ENCODE measurements at regions not wholly inside any gene's neighbourhood (a gene's known extent, or its start where the extent isn't known, plus 50 kb on each side); places are given as distances from the start of the nearest gene placed in this dataset.

DNA sequence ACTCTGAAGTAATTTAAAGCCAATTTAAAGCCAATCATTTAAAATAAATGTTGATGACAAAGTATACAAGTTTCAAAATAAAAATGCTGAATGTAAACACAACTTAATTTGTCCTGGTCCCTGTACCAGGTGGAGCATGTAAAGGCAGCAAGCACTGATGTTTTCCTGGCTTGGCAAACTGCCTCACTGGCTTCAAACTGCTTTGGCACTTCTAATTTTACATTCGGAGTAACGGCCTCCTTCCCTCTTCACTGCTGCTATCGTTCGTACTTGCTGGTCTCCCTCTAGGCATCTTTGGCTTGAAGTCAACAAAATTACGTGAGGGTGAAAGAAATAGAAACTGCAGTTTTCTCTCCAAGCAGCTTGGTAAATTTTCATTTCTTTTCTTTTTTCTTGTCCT, 287.9 kb downstream of the LTN1 start:
- no peak for DNase-seq
- Histone ChIP-seq H3K4me1 (ENCODE audit: low read depth) (no peaks in the 10 kb centered on the region), H3K9me3 (peaks cover 8% of the 10 kb centered on the region), H3K4me3 (no peak overlapping the region), H3K36me3 (ENCODE audit: low read depth) (no peaks in the 10 kb centered on the region)
- TF ChIP-seq, protein P1, sequence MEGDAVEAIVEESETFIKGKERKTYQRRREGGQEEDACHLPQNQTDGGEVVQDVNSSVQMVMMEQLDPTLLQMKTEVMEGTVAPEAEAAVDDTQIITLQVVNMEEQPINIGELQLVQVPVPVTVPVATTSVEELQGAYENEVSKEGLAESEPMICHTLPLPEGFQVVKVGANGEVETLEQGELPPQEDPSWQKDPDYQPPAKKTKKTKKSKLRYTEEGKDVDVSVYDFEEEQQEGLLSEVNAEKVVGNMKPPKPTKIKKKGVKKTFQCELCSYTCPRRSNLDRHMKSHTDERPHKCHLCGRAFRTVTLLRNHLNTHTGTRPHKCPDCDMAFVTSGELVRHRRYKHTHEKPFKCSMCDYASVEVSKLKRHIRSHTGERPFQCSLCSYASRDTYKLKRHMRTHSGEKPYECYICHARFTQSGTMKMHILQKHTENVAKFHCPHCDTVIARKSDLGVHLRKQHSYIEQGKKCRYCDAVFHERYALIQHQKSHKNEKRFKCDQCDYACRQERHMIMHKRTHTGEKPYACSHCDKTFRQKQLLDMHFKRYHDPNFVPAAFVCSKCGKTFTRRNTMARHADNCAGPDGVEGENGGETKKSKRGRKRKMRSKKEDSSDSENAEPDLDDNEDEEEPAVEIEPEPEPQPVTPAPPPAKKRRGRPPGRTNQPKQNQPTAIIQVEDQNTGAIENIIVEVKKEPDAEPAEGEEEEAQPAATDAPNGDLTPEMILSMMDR (IDR thresholded peaks at IDR 0.05) = no peak
- no peak for ATAC-seq
- intact Hi-C loops (cut with DNase I, micrococcal nuclease) = no loop called here

DNA sequence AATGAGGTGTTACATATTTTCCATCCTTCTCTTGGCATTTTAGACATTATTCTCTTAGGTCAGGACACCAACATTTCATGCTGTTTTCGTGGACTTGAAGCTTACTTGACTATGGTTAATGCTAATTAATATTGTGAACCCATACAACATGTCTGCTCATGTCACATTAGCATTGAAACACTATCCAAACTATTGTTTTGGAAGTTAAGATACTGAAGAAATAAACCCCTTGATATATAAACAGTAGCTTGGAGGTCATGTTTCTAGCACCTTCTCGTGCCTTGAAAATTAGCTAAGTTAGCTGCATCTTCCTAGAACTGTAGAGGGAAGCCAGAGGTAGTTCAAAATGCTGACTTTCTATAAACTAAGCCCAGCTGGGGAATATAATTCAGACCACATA, 288.8 kb downstream of the LTN1 start:
- H3K36me3 ChIP-seq (ENCODE audit: low read depth) = no peaks in the 10 kb centered on the region
- TF ChIP-seq, protein P1 (IDR thresholded peaks at IDR 0.05) = no peak

DNA sequence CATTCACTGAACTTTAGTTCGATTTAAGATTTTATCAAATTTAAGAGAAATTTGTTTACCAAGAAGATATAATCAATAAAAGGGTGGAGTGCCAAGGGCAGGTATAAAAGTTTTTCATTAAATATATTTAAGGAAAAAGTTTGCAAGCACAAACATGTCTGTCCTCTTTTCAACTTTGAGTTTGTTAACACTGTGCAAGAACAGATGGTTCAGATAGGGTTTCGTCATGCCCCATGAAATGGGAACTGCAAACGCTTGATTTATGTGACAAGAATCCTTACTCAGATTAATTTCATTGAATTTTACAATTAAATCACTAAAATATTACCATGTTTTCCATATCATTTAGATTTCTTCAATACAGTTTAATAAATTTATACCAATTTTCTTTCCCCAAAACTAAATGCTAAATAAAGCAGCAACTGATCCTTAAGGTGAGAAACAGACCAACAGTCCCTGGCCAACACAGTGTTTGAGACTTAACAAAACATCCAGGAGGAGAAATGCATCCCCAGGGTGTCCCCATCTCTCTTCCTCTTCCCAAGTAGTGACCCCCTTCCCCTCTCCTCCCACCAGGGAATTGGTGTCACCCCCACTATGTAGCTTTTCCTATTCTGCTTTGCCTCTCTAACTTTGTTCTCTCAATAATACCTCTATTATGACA, 292.9 kb downstream of the LTN1 start:
- H3K4me3 ChIP-seq = no peak overlapping the region
- H3K4me1 ChIP-seq (ENCODE audit: low read depth) = no peaks in the 10 kb centered on the region
- no peak for ATAC-seq
- intact Hi-C loops (cut with DNase I, micrococcal nuclease) = no loop called here
- peaks cover 8% of the 10 kb centered on the region for H3K9me3 ChIP-seq
- TF ChIP-seq, protein P1 (IDR thresholded peaks at IDR 0.05) = no peak
- DNase-seq = no peak
- H3K36me3 ChIP-seq (ENCODE audit: low read depth) = no peaks in the 10 kb centered on the region

More for the DNA sequence above, 288.8 kb downstream of the LTN1 start:
- no peak for ATAC-seq
- no peaks in the 10 kb centered on the region for H3K4me1 ChIP-seq (ENCODE audit: low read depth)
- peaks cover 8% of the 10 kb centered on the region for H3K9me3 ChIP-seq
- no peak for DNase-seq
- intact Hi-C loops (cut with DNase I, micrococcal nuclease) = no loop called here
- H3K4me3 ChIP-seq = no peak overlapping the region

DNA sequence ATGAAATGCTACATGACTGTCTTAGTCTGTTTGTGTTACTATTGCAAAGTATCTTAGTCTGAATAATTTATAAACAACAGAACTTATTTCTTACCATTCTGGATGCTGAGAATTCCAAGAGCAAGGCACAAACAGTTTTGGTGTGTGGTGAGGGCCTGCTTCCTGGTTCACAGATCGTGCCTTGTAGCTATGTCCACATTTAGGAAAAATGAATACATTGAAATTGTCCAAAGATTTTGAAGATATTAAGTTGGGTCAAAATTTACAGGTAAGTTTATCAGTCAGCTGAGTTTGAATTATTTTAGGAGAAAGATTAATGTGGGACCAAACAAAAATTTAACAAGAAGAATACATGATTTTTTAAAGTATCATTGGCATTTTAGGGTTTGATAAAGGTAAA, 293.5 kb downstream of the LTN1 start:
- TF ChIP-seq, protein P1 (IDR thresholded peaks at IDR 0.05) = no peak
- Histone ChIP-seq H3K9me3 (peaks cover 8% of the 10 kb centered on the region), H3K4me1 (ENCODE audit: low read depth) (no peaks in the 10 kb centered on the region), H3K36me3 (ENCODE audit: low read depth) (no peaks in the 10 kb centered on the region), H3K4me3 (no peak overlapping the region)
- no peak for DNase-seq
- intact Hi-C loops (cut with DNase I, micrococcal nuclease) = no loop called here
- ATAC-seq = no peak

DNA sequence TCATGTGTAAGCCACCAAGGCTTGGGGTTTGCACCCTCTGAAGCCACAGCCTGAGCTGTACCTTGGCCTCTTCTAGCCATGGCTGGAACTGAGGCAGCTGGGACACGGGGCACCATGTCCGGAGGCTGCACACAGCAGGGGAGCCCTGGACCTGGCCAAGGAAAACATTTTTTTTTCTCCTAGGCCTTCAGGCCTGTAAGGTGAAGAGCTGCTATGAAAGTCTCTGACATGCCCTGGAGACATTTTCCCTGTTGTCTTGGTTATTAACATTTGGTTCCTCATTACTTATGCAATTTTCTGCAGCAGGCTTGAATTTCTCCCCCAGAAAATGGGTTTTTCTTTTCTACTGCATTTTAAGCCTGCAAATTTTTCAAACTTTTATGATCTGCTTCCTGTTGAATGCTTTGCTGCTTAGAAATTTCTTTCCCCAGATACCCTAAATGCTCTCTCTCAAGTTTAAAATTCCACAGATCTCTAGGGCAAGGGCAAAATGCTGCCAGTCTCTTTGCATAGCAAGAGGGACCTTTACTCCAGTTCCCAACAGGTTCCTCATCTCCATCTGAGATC, 295.8 kb downstream of the LTN1 start:
- no peak for DNase-seq
- no peak for ATAC-seq
- intact Hi-C loops (cut with DNase I, micrococcal nuclease) = no loop called here
- Histone ChIP-seq H3K9me3 (no peaks in the 10 kb centered on the region), H3K4me1 (ENCODE audit: low read depth) (no peaks in the 10 kb centered on the region), H3K36me3 (ENCODE audit: low read depth) (no peaks in the 10 kb centered on the region), H3K4me3 (no peak overlapping the region)
- TF ChIP-seq, protein P1 (IDR thresholded peaks at IDR 0.05) = no peak
